IMR-90 (cell line): ENCODE measurements at regions not wholly inside any gene's neighbourhood (a gene's known extent, or its start where the extent isn't known, plus 50 kb on each side); places are given as distances from the start of the nearest gene placed in this dataset.

Source experiments
- CHD1 ChIP-seq: IDR thresholded peaks from 2 replicates; pipeline ENCODE4 v1.6.1; 2012; ENCODE audit warnings: low read depth, low read length, improper control_type of control experiment
- MAZ ChIP-seq: IDR thresholded peaks from 2 replicates; pipeline ENCODE4 v1.6.1; 2012; ENCODE audit warnings: low read depth, mild to moderate bottlenecking, low read length, improper control_type of control experiment, moderate library complexity, borderline replicate concordance
- MXI1 ChIP-seq: IDR thresholded peaks from 2 replicates; pipeline ENCODE4 v1.6.1; 2012; ENCODE audit warnings: low read depth, mild to moderate bottlenecking, low read length, moderate library complexity, borderline replicate concordance
- NFE2L2 ChIP-seq: fragments of 150-350 bp; IDR thresholded peaks from 2 replicates; pipeline ENCODE4 v1.6.1; 2016; ENCODE audit warnings: low read depth, mild to moderate bottlenecking, low read length
- POLR2A ChIP-seq: IDR thresholded peaks from 2 replicates; pipeline ENCODE4 v1.6.1; 2012; ENCODE audit warnings: mild to moderate bottlenecking, low read depth, low read length
- RCOR1 ChIP-seq: IDR thresholded peaks from 2 replicates; pipeline ENCODE4 v1.6.1; 2012; ENCODE audit warnings: mild to moderate bottlenecking, low read length, improper control_type of control experiment; ENCODE audit not compliant: insufficient replicate concordance
- RFX5 ChIP-seq: IDR thresholded peaks from 2 replicates; pipeline ENCODE4 v1.8.0; 2012; ENCODE audit warnings: low read depth, mild to moderate bottlenecking, low read length, moderate library complexity
- SMC3 ChIP-seq: fragments of 150-350 bp; IDR thresholded peaks from 2 replicates; pipeline ENCODE4 v1.6.1; 2016; ENCODE audit warnings: low read depth, mild to moderate bottlenecking, antibody characterized with exemption, low read length, moderate library complexity
- TF ChIP-seq, protein P1 (sequence below): conservative IDR thresholded peaks from 2 replicates; pipeline ENCODE4 v1.5.1; 2012; ENCODE audit warnings: mild to moderate bottlenecking, low read depth, low read length, improper control_type of control experiment
- TF ChIP-seq, protein P2 (sequence below): fragments of 150-350 bp; IDR thresholded peaks from 2 replicates; pipeline ENCODE4 v1.6.1; 2016; ENCODE audit warnings: low read depth, mild to moderate bottlenecking, low read length, moderate library complexity, borderline replicate concordance

DNA sequence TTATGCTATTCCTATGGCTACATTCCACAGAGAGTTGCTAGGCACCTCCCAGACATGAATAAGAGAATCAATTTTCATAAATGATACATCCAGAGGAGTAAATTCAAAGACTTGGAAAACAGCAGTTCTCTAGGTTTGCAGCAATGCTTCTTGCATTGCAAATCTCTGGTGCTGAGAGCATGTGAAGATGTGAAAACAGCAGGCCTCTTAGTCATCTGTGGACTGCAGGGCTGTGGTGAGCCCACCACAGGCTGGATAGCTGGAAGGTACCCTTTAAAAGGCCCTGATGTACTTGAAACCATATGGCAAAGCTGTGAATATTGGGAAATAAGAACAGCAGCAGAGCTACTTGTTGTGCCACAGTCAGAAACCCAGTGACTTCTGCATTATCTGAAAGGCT lies 2135.9 kb downstream of the ARAP2 start:
- TF ChIP-seq, protein P1, sequence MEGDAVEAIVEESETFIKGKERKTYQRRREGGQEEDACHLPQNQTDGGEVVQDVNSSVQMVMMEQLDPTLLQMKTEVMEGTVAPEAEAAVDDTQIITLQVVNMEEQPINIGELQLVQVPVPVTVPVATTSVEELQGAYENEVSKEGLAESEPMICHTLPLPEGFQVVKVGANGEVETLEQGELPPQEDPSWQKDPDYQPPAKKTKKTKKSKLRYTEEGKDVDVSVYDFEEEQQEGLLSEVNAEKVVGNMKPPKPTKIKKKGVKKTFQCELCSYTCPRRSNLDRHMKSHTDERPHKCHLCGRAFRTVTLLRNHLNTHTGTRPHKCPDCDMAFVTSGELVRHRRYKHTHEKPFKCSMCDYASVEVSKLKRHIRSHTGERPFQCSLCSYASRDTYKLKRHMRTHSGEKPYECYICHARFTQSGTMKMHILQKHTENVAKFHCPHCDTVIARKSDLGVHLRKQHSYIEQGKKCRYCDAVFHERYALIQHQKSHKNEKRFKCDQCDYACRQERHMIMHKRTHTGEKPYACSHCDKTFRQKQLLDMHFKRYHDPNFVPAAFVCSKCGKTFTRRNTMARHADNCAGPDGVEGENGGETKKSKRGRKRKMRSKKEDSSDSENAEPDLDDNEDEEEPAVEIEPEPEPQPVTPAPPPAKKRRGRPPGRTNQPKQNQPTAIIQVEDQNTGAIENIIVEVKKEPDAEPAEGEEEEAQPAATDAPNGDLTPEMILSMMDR = no peak
- no peak for TF ChIP-seq MXI1
- TF ChIP-seq CHD1 = no peak
- TF ChIP-seq NFE2L2 = no peak
- TF ChIP-seq, protein P2, sequence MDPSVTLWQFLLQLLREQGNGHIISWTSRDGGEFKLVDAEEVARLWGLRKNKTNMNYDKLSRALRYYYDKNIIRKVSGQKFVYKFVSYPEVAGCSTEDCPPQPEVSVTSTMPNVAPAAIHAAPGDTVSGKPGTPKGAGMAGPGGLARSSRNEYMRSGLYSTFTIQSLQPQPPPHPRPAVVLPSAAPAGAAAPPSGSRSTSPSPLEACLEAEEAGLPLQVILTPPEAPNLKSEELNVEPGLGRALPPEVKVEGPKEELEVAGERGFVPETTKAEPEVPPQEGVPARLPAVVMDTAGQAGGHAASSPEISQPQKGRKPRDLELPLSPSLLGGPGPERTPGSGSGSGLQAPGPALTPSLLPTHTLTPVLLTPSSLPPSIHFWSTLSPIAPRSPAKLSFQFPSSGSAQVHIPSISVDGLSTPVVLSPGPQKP = no peak
- no peak for TF ChIP-seq RCOR1
- TF ChIP-seq MAZ = no peak
- TF ChIP-seq RFX5 = no peak
- no peak for TF ChIP-seq SMC3
- TF ChIP-seq POLR2A = no peak
